GDM1 (cell line): ENCODE measurements at regions not wholly inside any gene's neighbourhood (a gene's known extent, or its start where the extent isn't known, plus 50 kb on each side); places are given as distances from the start of the nearest gene placed in this dataset.
"Not testable (repeated sequence)": the region's sequence is repeated elsewhere in the genome, so short reads cannot be mapped to it uniquely, and the experiment has no call there.

Experiments used
- DNase-seq: peaks from one replicate; lab custom pipeline; 2025; lab: John Stamatoyannopoulos, UW

GRCh38 chr17:30586818-30587595 is 109.8 kb downstream of the GOSR1 start:
- DNase-seq: peak; percentile 18

- no peak for DNase-seq
Measured at GRCh38 chr17:30584810-30585209, 107.6 kb downstream of the GOSR1 start.

- no peak for DNase-seq
Measured at GRCh38 chr17:30580916-30581315, 103.7 kb downstream of the GOSR1 start.

GRCh38 chr17:30579610-30580315 is 102.6 kb downstream of the GOSR1 start:
- DNase-seq: no peak

- DNase-seq: not testable (repeated sequence)
Measured at GRCh38 chr17:30578015-30578717, 101.0 kb downstream of the GOSR1 start.
